ENCODE measurements at regions not wholly inside any gene's neighbourhood (a gene's known extent, or its start where the extent isn't known, plus 50 kb on each side); places are given as distances from the start of the nearest gene placed in this dataset.

DNA sequence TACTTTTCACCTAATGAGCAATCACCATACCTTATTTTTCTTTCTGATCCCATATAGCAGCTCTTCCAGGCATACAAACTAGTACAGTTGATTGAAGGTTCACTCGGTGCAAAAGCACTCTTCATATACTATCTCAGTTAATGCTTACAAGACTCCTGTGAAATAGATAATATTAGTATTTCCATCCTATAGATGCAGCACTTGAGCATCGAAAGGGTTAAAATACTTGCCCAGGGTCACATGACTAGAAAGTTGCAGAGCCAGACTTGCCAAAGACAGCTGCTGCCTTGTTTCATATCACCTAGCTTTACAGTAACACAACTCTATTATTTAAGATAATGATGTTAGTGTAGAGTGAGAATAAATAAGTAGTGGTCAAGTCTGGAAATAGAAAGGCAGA, 466.0 kb upstream of the TNP1 start:
- no peak for FAIRE-seq

DNA sequence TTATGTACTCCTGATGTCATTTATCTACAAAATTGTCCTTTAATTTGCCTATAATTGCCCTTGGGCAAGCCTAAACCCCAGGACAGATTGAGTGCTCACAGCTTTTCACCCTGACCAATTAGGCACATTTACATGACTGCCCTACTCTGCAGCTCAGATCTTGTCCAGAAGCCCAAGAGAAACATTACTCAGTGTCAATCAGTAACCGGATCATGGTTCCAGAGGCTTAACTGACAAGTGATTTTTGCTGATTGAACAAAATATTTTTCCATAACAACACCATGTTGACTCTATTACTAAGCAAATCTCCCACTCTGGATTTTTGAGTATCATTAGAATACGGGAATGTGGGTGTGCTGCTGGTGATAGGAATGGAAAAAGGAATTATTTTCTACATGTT, 465.4 kb upstream of the TNP1 start:
- DNase-seq (ENCODE audit: low read depth) (no peak), FAIRE-seq (no peak)
- TF ChIP-seq CTCF (IDR thresholded peaks at IDR 0.05; ENCODE audit: insufficient read depth, low read length, severe bottlenecking), result no peak
- Histone ChIP-seq H3K27me3 (ENCODE audit: control insufficient read depth, insufficient read depth, low read length) (no peaks in the 10 kb centered on the region), H3K36me3 (ENCODE audit: control insufficient read depth, insufficient read depth, low read length) (no peaks in the 10 kb centered on the region), H3K4me3 (ENCODE audit: low read depth, low read length) (no peak overlapping the region)

More for the DNA sequence above, 466.0 kb upstream of the TNP1 start:
- H3K27me3 ChIP-seq (ENCODE audit: control insufficient read depth, insufficient read depth, low read length), result no peaks in the 10 kb centered on the region
- no peaks in the 10 kb centered on the region for H3K36me3 ChIP-seq (ENCODE audit: control insufficient read depth, insufficient read depth, low read length)
- DNase-seq (ENCODE audit: low read depth), result peak; percentile 22
- TF ChIP-seq CTCF (IDR thresholded peaks at IDR 0.05; ENCODE audit: insufficient read depth, low read length, severe bottlenecking), result no peak
- H3K4me3 ChIP-seq (ENCODE audit: low read depth, low read length), result no peak overlapping the region

GRCh38 chr2:217316743-217317142, 456.9 kb upstream of the TNP1 start:
- Histone ChIP-seq H3K27me3 (ENCODE audit: control insufficient read depth, insufficient read depth, low read length) (no peaks in the 10 kb centered on the region), H3K4me3 (ENCODE audit: low read depth, low read length) (no peak overlapping the region), H3K36me3 (ENCODE audit: control insufficient read depth, insufficient read depth, low read length) (no peaks in the 10 kb centered on the region)
- DNase-seq (ENCODE audit: low read depth) (peak; percentile 38), FAIRE-seq (no peak)
- TF ChIP-seq CTCF (IDR thresholded peaks at IDR 0.05; ENCODE audit: insufficient read depth, low read length, severe bottlenecking), result no peak

DNA sequence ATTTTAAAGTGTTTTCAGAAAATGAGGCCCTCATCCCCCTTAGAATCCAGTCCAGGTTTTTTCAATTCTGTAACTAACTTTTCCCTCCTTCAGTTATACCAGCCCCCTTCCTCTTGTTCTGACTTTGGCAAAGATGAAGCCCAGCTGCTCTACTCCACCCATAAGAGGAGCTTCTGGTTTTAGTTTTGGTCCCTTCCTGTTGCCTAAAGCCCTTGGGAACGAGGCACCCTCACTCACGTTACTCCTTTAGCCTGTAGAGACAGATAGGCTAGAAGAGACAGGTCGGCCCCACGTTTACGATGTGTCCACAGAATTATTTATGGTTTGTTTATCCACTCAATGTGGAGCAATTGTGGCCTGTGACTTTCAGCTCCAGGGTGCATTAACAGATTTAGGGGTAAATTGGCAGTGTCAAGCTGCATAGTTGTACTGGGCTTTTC, 454.2 kb upstream of the TNP1 start:
- no peaks in the 10 kb centered on the region for H3K36me3 ChIP-seq (ENCODE audit: control insufficient read depth, insufficient read depth, low read length)
- no peaks in the 10 kb centered on the region for H3K27me3 ChIP-seq (ENCODE audit: control insufficient read depth, insufficient read depth, low read length)
- no peak for FAIRE-seq
- TF ChIP-seq CTCF (IDR thresholded peaks at IDR 0.05; ENCODE audit: insufficient read depth, low read length, severe bottlenecking), result no peak
- H3K4me3 ChIP-seq (ENCODE audit: low read depth, low read length), result no peak overlapping the region
- DNase-seq (ENCODE audit: low read depth), result no peak

GRCh38 chr2:217313386-217313785, 453.5 kb upstream of the TNP1 start:
- no peak for FAIRE-seq
- Histone ChIP-seq H3K27me3 (ENCODE audit: control insufficient read depth, insufficient read depth, low read length) (no peaks in the 10 kb centered on the region), H3K36me3 (ENCODE audit: control insufficient read depth, insufficient read depth, low read length) (no peaks in the 10 kb centered on the region), H3K4me3 (ENCODE audit: low read depth, low read length) (no peak overlapping the region)
- peak; percentile 22 for DNase-seq (ENCODE audit: low read depth)
- TF ChIP-seq CTCF (IDR thresholded peaks at IDR 0.05; ENCODE audit: insufficient read depth, low read length, severe bottlenecking), result no peak

DNA sequence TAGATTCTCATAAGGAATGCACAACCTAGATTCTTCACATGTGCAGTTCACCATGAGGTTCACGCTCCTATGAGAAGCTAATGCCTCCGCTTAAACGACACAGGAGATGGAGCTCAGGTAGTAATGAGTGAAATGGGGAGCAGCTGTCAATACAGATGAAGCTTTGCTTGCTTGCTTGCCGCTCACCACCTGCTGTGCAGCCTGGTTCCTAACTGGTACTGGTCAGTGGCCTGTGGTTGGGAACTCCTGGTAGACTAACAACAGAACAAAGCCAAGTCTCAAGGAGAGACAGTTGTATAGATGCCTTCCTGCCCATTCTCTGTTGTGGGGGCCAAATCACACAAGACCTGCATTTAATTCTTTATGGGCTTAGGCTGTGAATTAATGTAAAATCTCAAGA, 449.2 kb upstream of the TNP1 start:
- no peaks in the 10 kb centered on the region for H3K27me3 ChIP-seq (ENCODE audit: control insufficient read depth, insufficient read depth, low read length)
- H3K4me3 ChIP-seq (ENCODE audit: low read depth, low read length), result no peak overlapping the region
- no peak for TF ChIP-seq CTCF (IDR thresholded peaks at IDR 0.05; ENCODE audit: insufficient read depth, low read length, severe bottlenecking)
- no peaks in the 10 kb centered on the region for H3K36me3 ChIP-seq (ENCODE audit: control insufficient read depth, insufficient read depth, low read length)
- FAIRE-seq (no peak), DNase-seq (ENCODE audit: low read depth) (no peak)

Data from bronchial epithelial cell (primary cell).